AG04450 (cell line): ENCODE measurements at regions not wholly inside any gene's neighbourhood (a gene's known extent, or its start where the extent isn't known, plus 50 kb on each side); places are given as distances from the start of the nearest gene placed in this dataset.
"Not testable (repeated sequence)": the region's sequence is repeated elsewhere in the genome, so short reads cannot be mapped to it uniquely, and the experiment has no call there.

Experiments
- CTCF ChIA-PET: fragments of 300-600, 350-600 bp; formaldehyde crosslinking; extraction: SDS; loops from one replicate; lab custom pipeline; 2022; ENCODE audit warnings: antibody characterized with exemption, inconsistent platforms; lab: Charles Lee
- POLR2A ChIA-PET: fragments of 350-600 bp; formaldehyde crosslinking; extraction: SDS; loops from one replicate; lab custom pipeline; 2021; ENCODE audit warnings: antibody characterized with exemption, inconsistent platforms; lab: Yijun Ruan, JAX
- DNase-seq: peaks from one replicate; pipeline ENCODE4 v3.0.0-alpha.2; 2011; ENCODE audit warnings: low read depth, low spot score
- H3K27ac ChIP-seq: one replicate; pipeline ENCODE4 v1.5.1; 2012; ENCODE audit warnings: low read depth, low read length, control low read depth
- H3K27me3 ChIP-seq: one replicate; pipeline ENCODE4 v1.6.0; 2012; ENCODE audit warnings: low read length; ENCODE audit not compliant: control insufficient read depth, insufficient read depth
- H3K4me3 ChIP-seq: 2 replicates; pipeline ENCODE4 v1.5.1; 2011; ENCODE audit warnings: mild to moderate bottlenecking, low read depth, low read length, control low read depth
- H3K9me3 ChIP-seq: 2 replicates; pipeline ENCODE4 v1.5.1; 2012; ENCODE audit warnings: low read length; ENCODE audit not compliant: control insufficient read depth, insufficient read depth
- CTCF ChIP-seq: IDR thresholded peaks from 2 replicates; pipeline ENCODE4 v1.5.1; 2011; ENCODE audit warnings: low read depth, low read length, control low read depth, inconsistent platforms

- CTCF ChIA-PET: no interaction called here
- Histone ChIP-seq H3K4me3 (peak overlapping the region; percentile 53), H3K27me3 (peaks cover 11% of the 10 kb centered on the region), H3K9me3 (no peaks in the 10 kb centered on the region; the same call in 1 of the 2 replicates), H3K27ac (no peak overlapping the region)
- POLR2A ChIA-PET: no interaction called here
- no peak for TF ChIP-seq CTCF
- DNase-seq: no peak
These were observed 111.8 kb upstream of the NBPF11 start for GRCh38 chr1:148263906-148264255.

GRCh38 chr1:148263128-148263905 lies 111.2 kb upstream of the NBPF11 start:
- DNase-seq: no peak
- ChIA-PET CTCF (no interaction called here), POLR2A (no interaction called here)
- peak overlapping the region; percentile 53 for H3K4me3 ChIP-seq
- no peaks in the 10 kb centered on the region; the same call in 1 of the 2 replicates for H3K9me3 ChIP-seq
- no peak for TF ChIP-seq CTCF
- H3K27ac ChIP-seq: no peak overlapping the region
- peaks cover 11% of the 10 kb centered on the region for H3K27me3 ChIP-seq

- H3K4me3 ChIP-seq, CTCF ChIA-PET, H3K27ac ChIP-seq, POLR2A ChIA-PET, H3K9me3 ChIP-seq, DNase-seq: not testable (repeated sequence)
- H3K27me3 ChIP-seq: peaks cover 11% of the 10 kb centered on the region
These were observed 109.6 kb upstream of the NBPF11 start for GRCh38 chr1:148261684-148262083.

- H3K9me3 ChIP-seq, POLR2A ChIA-PET, CTCF ChIA-PET, H3K27ac ChIP-seq, H3K4me3 ChIP-seq, H3K27me3 ChIP-seq, DNase-seq: not testable (repeated sequence)
These were observed 105.8 kb upstream of the NBPF11 start for GRCh38 chr1:148257886-148258285.

GRCh38 chr1:148254611-148255429 lies 102.7 kb upstream of the NBPF11 start:
- H3K27me3 ChIP-seq, DNase-seq, H3K9me3 ChIP-seq, CTCF ChIA-PET, POLR2A ChIA-PET, H3K4me3 ChIP-seq, H3K27ac ChIP-seq: not testable (repeated sequence)
- peak; percentile 51 for TF ChIP-seq CTCF

- CTCF ChIA-PET, H3K9me3 ChIP-seq, H3K27ac ChIP-seq, DNase-seq, H3K27me3 ChIP-seq, H3K4me3 ChIP-seq, POLR2A ChIA-PET: not testable (repeated sequence)
These were observed 101.7 kb upstream of the NBPF11 start for GRCh38 chr1:148253808-148254207.

- DNase-seq, H3K9me3 ChIP-seq, H3K27me3 ChIP-seq, POLR2A ChIA-PET, H3K4me3 ChIP-seq, CTCF ChIA-PET, H3K27ac ChIP-seq: not testable (repeated sequence)
These were observed 96.7 kb upstream of the NBPF11 start for GRCh38 chr1:148248798-148249197.

- DNase-seq, H3K4me3 ChIP-seq, POLR2A ChIA-PET, H3K27ac ChIP-seq, H3K9me3 ChIP-seq, H3K27me3 ChIP-seq, CTCF ChIA-PET: not testable (repeated sequence)
These were observed 94.3 kb upstream of the NBPF11 start for GRCh38 chr1:148246258-148246861.

- POLR2A ChIA-PET, H3K27ac ChIP-seq, H3K4me3 ChIP-seq, DNase-seq, CTCF ChIA-PET, H3K27me3 ChIP-seq, H3K9me3 ChIP-seq: not testable (repeated sequence)
These were observed 93.8 kb upstream of the NBPF11 start for GRCh38 chr1:148245843-148246242.
